CD14-positive monocyte (primary cell): ENCODE measurements at regions not wholly inside any gene's neighbourhood (a gene's known extent, or its start where the extent isn't known, plus 50 kb on each side); places are given as distances from the start of the nearest gene placed in this dataset.

Experiments
- DNase-seq, 3 donors: peaks; one replicate each; pipeline ENCODE4 v3.0.0-alpha.2; 2011 to 2022
- H2AFZ ChIP-seq: 2 replicates; pipeline ENCODE4 v1.6.0; 2012; ENCODE audit warnings: mild to moderate bottlenecking, low read depth, low read length, inconsistent platforms; ENCODE audit not compliant: insufficient read depth, poor library complexity, severe bottlenecking
- H3K27ac ChIP-seq, 2 donors: 1 replicate in 1 of 2; 2 replicates in 1 of 2; pipeline ENCODE4 v1.5.1; 2012 to 2013; ENCODE audit warnings: low read length in 2 of 2, control low read depth in 1 of 2, inconsistent platforms in 1 of 2, low read depth in 1 of 2, mild to moderate bottlenecking in 1 of 2
- H3K27me3 ChIP-seq, 2 donors: one replicate each; pipeline versions ENCODE4 v1.6.0 to v1.6.1; 2011 to 2013; ENCODE audit warnings: low read length in 2 of 2; ENCODE audit not compliant: control insufficient read depth in 2 of 2, insufficient read depth in 2 of 2
- H3K36me3 ChIP-seq, 2 donors: replicated peaks in 1 of 2; 1 replicate in 1 of 2; 2 replicates in 1 of 2; pipeline versions ENCODE4 v1.5.1 to v1.6.1; 2012 to 2013; ENCODE audit warnings: low read length in 2 of 2, control low read depth in 1 of 2, inconsistent platforms in 1 of 2, mild to moderate bottlenecking in 1 of 2; ENCODE audit not compliant: insufficient read depth in 2 of 2, control insufficient read depth in 1 of 2
- H3K4me1 ChIP-seq, 2 donors: 1 replicate in 1 of 2; 2 replicates in 1 of 2; pipeline versions ENCODE4 v1.5.1 to v1.6.1; 2012 to 2013; ENCODE audit warnings: low read length in 2 of 2, control low read depth in 1 of 2, inconsistent platforms in 1 of 2, mild to moderate bottlenecking in 1 of 2, moderate library complexity in 1 of 2; ENCODE audit not compliant: insufficient read depth in 2 of 2, control insufficient read depth in 1 of 2
- H3K4me2 ChIP-seq: replicated peaks from 2 replicates; pipeline ENCODE3; 2012; ENCODE audit warnings: low read length, moderate library complexity, mild to moderate bottlenecking; ENCODE audit not compliant: poor library complexity, severe bottlenecking; ENCODE audit errors: extremely low read depth
- H3K4me3 ChIP-seq, 3 experiments: fragments of 200-600 bp in 1 of 3; sonication (generic) in 1 of 3; replicated peaks in 1 of 3; 1 replicate in 2 of 3; 2 replicates in 1 of 3; pipeline ENCODE4 v1.5.1; 2011 to 2013; ENCODE audit warnings: low read length in 3 of 3, mild to moderate bottlenecking in 3 of 3, control low read depth in 2 of 3, low read depth in 2 of 3, inconsistent platforms in 1 of 3, moderate library complexity in 1 of 3
- H3K79me2 ChIP-seq: 2 replicates; pipeline ENCODE4 v1.6.0; 2012; ENCODE audit warnings: mild to moderate bottlenecking, control low read depth, inconsistent platforms, low read length, moderate library complexity; ENCODE audit not compliant: insufficient read depth
- H3K9ac ChIP-seq: 2 replicates; pipeline ENCODE4 v1.6.0; 2017; ENCODE audit warnings: low read length, mild to moderate bottlenecking; ENCODE audit not compliant: insufficient read depth, poor library complexity, severe bottlenecking
- H3K9me3 ChIP-seq, 2 donors: replicated peaks in 1 of 2; 1 replicate in 1 of 2; 2 replicates in 1 of 2; pipeline versions ENCODE4 v1.5.1 to v1.6.1; 2012 to 2013; ENCODE audit warnings: low read length in 2 of 2, control low read depth in 1 of 2; ENCODE audit not compliant: control insufficient read depth in 1 of 2, insufficient read depth in 1 of 2
- H4K20me1 ChIP-seq: 2 replicates; pipeline ENCODE4 v1.6.0; 2012; ENCODE audit warnings: mild to moderate bottlenecking, low read length, control low read depth, moderate library complexity; ENCODE audit not compliant: insufficient read depth
- H3K27ac Mint-ChIP-seq, 7 donors: one replicate each; pipeline ENCODE4 v1.8.0; 2020; ENCODE audit warnings: mild to moderate bottlenecking in 7 of 7, mixed read lengths in 7 of 7, moderate library complexity in 6 of 7, inconsistent platforms in 2 of 7
- H3K27me3 Mint-ChIP-seq, 3 donors: one replicate each; pipeline ENCODE4 v1.8.0; 2021 to 2022; ENCODE audit warnings: low read depth in 3 of 3, mild to moderate bottlenecking in 3 of 3, mixed read lengths in 3 of 3, moderate library complexity in 3 of 3, inconsistent platforms in 1 of 3
- H3K36me3 Mint-ChIP-seq, 2 donors: one replicate each; pipeline ENCODE4 v1.8.0; 2020; ENCODE audit warnings: mixed read lengths in 2 of 2, inconsistent platforms in 1 of 2, mild to moderate bottlenecking in 1 of 2
- H3K4me1 Mint-ChIP-seq: one replicate; pipeline ENCODE4 v1.8.0; 2020; ENCODE audit warnings: mild to moderate bottlenecking, mixed read lengths
- H3K4me3 Mint-ChIP-seq, 2 donors: one replicate each; pipeline ENCODE4 v1.8.0; 2020; ENCODE audit warnings: mild to moderate bottlenecking in 2 of 2, mixed read lengths in 2 of 2, moderate library complexity in 1 of 2
- H3K9me3 Mint-ChIP-seq, 7 donors: one replicate each; pipeline ENCODE4 v1.8.0; 2020 to 2022; ENCODE audit warnings: mixed read lengths in 7 of 7, mild to moderate bottlenecking in 6 of 7, moderate library complexity in 6 of 7, inconsistent platforms in 2 of 7
- WGBS: methylation state at CpG from one replicate; pipeline ENCODE4 v1.1.5; 2013; ENCODE audit warnings: missing lambda C conversion rate; ENCODE audit not compliant: insufficient coverage; 5-methylcytosine and 5-hydroxymethylcytosine counted together
- intact Hi-C, 2 donors: fragments of 100-400 bp; cut with micrococcal nuclease; formaldehyde crosslinking; loops; one replicate each; pipeline versions ENCODE4 v1.15.0 to v1.15.1; 2023
- TF ChIP-seq, protein P1 (sequence below): fragments of 200-600 bp; IDR thresholded peaks from one replicate; pipeline ENCODE4 v1.8.0; 2022; ENCODE audit warnings: antibody characterized with exemption, mild to moderate bottlenecking

DNA sequence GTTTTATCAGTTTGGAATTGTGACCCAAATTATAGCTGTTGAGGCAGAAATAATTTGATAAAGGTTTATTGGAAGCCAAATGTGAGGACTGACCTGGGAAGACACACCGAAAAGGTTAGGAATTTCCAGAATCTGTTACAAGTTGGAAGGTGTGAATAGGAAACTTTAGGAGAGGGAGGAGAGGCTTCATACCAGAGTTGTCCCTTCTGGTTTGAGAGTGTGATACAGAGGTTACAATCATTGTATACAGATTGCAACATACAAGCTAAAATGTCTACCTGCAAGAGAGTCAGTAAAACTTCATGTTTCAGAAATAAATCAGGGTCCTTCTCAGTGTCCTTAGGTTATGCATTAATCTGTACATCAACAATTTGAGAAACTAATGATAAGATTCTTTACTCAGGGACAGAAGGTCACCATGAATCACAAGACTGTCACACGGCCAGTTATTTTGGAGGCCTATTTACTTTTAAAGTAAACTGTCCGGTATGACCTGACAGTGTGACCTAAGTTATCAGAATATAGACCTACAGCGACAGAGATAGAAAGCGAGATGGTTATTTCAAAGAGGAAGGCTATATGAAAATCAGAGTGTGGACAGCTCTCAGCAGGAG is 204.9 kb upstream of the CTNND2 start:
- H3K79me2 ChIP-seq: no peaks in the 10 kb centered on the region
- intact Hi-C loops: no loop called here
- H3K4me2 ChIP-seq: no peak overlapping the region
- Mint-ChIP-seq H3K36me3 (no peaks in the 10 kb centered on the region), H3K4me1 (no peaks in the 10 kb centered on the region), H3K27ac (no peak overlapping the region), H3K9me3 (peaks cover 0 to 4% (median 2%) of the 10 kb centered on the region in 7 donors), H3K4me3 (no peak overlapping the region), H3K27me3 (no peaks in the 10 kb centered on the region)
- no peaks in the 10 kb centered on the region for H4K20me1 ChIP-seq
- no peaks in the 10 kb centered on the region for H3K9me3 ChIP-seq
- no peak overlapping the region for H2AFZ ChIP-seq
- no peaks in the 10 kb centered on the region for H3K4me1 ChIP-seq
- H3K27ac ChIP-seq: no peak overlapping the region
- 63% methylated on average over 1 of the region's 5 CpGs for WGBS
- H3K27me3 ChIP-seq: no peaks in the 10 kb centered on the region
- DNase-seq: no peak
- no peak overlapping the region for H3K9ac ChIP-seq
- no peak overlapping the region for H3K4me3 ChIP-seq
- no peaks in the 10 kb centered on the region for H3K36me3 ChIP-seq
- TF ChIP-seq, protein P1, sequence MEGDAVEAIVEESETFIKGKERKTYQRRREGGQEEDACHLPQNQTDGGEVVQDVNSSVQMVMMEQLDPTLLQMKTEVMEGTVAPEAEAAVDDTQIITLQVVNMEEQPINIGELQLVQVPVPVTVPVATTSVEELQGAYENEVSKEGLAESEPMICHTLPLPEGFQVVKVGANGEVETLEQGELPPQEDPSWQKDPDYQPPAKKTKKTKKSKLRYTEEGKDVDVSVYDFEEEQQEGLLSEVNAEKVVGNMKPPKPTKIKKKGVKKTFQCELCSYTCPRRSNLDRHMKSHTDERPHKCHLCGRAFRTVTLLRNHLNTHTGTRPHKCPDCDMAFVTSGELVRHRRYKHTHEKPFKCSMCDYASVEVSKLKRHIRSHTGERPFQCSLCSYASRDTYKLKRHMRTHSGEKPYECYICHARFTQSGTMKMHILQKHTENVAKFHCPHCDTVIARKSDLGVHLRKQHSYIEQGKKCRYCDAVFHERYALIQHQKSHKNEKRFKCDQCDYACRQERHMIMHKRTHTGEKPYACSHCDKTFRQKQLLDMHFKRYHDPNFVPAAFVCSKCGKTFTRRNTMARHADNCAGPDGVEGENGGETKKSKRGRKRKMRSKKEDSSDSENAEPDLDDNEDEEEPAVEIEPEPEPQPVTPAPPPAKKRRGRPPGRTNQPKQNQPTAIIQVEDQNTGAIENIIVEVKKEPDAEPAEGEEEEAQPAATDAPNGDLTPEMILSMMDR: no peak

DNA sequence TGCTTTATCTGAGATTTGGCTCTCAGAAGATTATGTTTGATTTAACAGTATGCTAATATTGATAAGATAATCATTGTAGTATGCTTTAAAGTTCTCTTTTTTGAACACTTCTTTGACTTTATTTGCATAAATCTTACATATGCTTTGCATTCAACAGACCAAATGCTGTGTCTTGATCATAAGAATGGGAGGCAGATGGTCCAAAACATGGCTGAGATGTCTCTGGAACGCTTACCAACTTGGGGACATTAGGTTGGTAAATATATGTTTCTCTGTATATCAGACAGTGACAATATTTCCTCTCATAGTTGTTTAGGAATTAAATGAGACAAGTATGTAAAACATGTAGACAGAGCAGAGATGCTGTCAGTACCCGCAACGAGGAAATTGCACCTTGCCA is 197.9 kb upstream of the CTNND2 start:
- intact Hi-C loops: no loop called here
- Histone ChIP-seq H4K20me1 (no peaks in the 10 kb centered on the region), H3K79me2 (no peaks in the 10 kb centered on the region), H3K9ac (no peak overlapping the region), H3K27ac (no peak overlapping the region), H3K4me3 (no peak overlapping the region), H3K27me3 (no peaks in the 10 kb centered on the region), H3K4me1 (no peaks in the 10 kb centered on the region), H3K36me3 (no peaks in the 10 kb centered on the region), H3K9me3 (no peaks in the 10 kb centered on the region), H2AFZ (no peak overlapping the region), H3K4me2 (no peak overlapping the region)
- no peaks in the 10 kb centered on the region for H3K36me3 Mint-ChIP-seq
- peaks cover 0 to 5% (median 2%) of the 10 kb centered on the region in 7 donors for H3K9me3 Mint-ChIP-seq
- TF ChIP-seq, protein P1: no peak
- WGBS: 92% methylated on average over 2 of the region's 3 CpGs
- H3K4me1 Mint-ChIP-seq: no peaks in the 10 kb centered on the region
- no peak for DNase-seq
- peaks cover 0 to 3% (median 0%) of the 10 kb centered on the region in 3 donors for H3K27me3 Mint-ChIP-seq
- H3K4me3 Mint-ChIP-seq: no peak overlapping the region
- H3K27ac Mint-ChIP-seq: no peak overlapping the region
